ENCODE measurements at regions not wholly inside any gene's neighbourhood (a gene's known extent, or its start where the extent isn't known, plus 50 kb on each side); places are given as distances from the start of the nearest gene placed in this dataset.
A peak's percentile ranks its signal among the peaks of the same experiment; 100 is the strongest.

GRCh38 chr6:93822434-93823265 is 403.3 kb upstream of the EPHA7 start:
- DNase-seq, result no peak

DNA sequence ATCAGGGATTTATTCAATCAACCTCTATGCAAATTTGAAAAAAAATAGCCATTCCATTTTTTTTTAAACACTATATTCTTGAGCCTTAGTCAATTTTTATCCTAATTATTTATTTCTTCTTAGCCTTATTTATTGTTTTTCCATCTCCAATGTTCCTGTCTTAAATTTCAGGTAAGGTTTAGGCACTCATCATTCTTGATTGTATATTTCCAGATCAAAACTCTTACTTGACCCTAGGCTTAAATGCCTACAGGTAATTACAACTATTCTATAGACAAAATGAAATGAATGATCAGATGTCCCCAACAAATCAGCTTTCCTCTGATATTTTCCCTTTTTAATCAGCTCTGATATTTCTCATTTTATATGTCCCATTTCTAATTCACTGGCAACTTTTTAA is 402.6 kb upstream of the EPHA7 start:
- no peak for DNase-seq

DNA sequence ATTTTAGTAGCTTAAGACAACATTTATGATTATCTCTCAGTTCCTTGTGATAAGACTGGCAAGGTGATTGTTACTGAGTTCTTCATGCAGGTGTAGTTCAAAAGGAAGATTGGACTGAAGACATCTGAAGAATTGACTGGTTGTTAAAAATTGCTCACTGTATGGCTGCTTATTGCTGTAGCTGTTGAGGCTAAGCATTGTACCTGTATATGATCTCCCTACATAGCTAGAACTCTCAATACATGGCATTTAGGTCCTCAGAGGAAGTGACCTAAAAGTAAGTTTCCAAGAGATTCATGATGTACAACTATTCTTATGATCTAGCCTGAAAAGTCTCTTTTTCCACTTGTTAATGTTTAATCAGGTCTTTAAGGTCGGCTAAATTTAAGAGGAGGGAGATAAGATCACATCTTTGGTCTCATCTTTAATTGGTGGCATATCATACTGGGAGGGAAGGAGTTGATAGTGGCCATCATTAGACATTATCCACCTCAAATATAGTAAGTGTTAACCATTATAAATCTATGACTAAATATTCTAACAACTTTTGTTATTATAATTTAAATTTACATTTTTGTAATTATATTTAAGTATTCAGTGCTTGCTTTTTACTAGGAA is 401.2 kb upstream of the EPHA7 start:
- DNase-seq, result no peak

DNA sequence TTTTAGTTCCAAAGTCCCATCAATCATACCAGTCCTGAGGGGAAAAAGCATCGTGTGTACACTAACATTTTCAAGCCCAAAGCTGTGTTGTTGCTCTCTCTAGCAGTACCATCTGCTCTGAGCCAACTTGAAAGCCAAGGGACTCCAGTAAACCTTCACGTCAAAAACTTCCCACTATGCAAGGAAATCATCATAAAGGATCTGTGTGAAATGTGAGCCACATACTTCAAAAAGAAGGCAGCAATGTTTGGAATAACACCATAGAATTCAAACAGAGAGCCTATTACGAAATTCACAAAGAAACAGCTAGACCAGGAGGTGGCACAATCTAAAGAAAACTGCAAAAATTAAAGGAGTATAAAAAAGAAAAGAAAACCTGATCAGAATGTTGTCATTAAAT is 399.8 kb upstream of the EPHA7 start:
- DNase-seq, result no peak

DNA sequence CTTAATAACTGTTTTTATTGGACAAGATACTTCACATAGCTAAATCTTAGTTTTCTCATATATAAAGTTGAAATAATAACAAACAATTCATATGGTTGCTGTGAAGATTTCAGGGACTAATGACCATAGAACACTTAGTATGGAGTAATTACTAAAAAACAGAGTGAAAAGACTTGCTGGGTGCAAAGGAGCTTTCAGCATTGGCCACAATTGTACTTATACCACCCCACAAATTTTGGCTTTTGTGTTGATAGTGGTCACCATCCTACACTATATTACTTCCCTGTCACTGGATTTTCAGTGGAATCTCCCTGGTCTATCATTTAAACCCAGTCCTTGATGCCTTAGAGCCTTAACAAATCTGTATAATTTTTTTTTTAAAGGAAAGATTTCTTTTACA is 398.6 kb upstream of the EPHA7 start:
- no peak for DNase-seq

- no peak for DNase-seq
These were observed 387.3 kb upstream of the EPHA7 start for GRCh38 chr6:93806409-93807270.

DNA sequence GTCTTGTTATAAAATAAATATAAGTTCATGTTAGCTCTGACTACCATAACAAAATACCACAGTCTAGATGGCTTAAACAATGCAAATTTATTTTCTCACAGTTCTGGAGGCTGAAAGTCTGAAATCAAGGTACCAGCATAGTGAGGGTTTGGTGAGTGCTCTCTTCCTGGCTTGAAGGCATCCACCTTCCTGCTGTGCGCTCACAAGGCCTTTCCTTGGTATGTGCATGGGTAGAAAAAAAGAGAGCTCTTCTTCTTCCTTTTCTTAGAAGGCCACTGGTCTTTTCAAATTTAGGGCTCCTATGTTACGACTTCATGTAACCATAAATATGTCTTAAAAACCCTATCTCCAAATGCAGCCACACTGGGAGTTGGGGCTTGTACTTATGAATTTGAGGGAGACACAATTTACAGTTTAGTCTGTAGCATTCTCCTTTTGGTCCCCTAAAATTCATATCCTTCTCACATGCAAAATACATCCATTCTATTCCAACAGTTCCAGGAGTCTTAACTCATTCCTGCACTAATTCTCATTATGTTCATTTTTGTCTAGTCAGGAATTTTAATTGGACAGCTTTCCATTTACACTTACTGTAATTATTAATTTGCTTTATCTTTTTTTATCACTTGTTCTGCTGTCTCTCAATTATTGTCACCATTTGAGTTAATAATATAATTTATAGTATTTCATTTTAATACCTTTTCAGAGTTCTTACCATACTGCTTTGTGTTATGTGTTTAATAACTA is 381.9 kb upstream of the EPHA7 start:
- no peak for DNase-seq

DNA sequence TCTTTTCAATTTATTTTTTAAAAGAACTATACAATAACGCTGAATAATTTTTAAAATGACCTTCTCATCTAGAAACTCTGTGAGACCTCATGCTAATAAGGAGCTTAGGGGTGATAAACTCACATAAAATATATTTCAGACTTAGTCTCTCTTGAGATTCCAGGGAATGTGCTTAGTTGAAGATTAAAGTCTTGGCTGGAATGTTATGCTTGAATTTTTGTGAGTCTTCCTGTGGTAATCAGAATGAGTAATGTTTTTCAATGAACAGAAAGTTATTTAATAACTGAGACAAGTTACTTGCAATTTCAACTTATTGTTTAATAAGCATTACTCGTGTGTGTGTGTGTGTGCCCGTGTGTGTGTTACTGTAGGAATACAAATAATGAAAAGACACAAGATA is 379.9 kb upstream of the EPHA7 start:
- peak; percentile 90 for DNase-seq

DNA sequence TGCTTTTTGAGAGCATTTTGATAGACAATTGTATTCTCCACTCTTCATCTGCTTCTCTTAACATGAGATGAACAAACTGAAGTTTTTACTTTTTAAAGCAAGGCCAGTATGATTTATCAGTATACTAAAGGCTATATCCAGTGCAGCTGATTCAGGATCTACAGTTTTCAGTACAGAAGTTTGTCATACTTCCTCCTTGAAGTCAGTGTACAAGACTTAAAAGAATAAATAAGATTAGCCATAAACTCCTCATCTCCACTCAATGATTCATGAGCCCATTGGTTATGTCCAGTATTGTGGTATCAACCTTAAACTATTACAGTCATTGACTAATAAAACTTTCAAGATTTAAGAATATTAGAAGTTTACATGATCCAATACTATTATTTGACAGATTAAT is 374.8 kb upstream of the EPHA7 start:
- DNase-seq, result peak; percentile 5

DNA sequence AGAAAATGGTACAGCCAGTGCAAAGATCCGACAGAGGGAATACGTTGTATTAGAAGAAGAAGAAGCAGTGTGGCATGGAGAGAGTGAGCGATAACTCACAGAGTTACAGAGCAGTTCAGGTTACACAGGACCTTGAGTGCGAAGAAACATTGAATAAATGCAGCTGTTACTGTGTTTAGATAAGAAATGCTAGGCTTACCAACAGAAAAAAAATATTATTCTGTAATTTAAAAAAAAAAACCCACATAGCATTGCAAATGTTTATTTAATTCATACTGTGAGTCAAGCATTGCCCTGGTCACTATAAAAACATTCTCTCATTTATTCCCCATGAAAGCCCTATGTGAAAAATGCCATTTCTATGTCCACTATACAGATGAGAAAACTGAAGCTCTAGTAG is 373.4 kb upstream of the EPHA7 start:
- peak; percentile 81 for DNase-seq

- no peak for DNase-seq
These were observed 371.6 kb upstream of the EPHA7 start for GRCh38 chr6:93790981-93791380.

GRCh38 chr6:93789532-93789931 is 370.2 kb upstream of the EPHA7 start:
- no peak for DNase-seq

DNA sequence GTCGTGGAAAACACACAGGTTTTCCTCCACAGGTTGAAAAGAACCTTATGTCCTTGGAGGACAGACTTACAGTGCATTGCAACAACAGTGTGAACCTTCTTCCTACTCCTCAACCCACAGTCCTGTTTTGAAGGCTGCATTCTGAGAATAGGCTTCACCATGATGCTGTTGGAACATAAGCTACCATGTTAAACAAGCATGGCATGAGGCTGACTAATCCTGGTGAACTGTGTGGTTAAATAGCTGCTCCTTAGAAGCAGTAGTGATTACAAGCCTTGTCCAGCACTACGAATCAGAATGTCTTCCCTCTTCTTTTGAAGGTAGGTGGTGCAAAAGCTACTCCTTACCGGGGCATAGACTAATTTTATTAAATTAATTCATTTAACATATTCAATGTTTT is 368.5 kb upstream of the EPHA7 start:
- DNase-seq, result peak; percentile 54

- peak; percentile 82 for DNase-seq
These were observed 367.3 kb upstream of the EPHA7 start for GRCh38 chr6:93786474-93787330.

- DNase-seq, result no peak
These were observed 366.3 kb upstream of the EPHA7 start for GRCh38 chr6:93785694-93786030.

DNA sequence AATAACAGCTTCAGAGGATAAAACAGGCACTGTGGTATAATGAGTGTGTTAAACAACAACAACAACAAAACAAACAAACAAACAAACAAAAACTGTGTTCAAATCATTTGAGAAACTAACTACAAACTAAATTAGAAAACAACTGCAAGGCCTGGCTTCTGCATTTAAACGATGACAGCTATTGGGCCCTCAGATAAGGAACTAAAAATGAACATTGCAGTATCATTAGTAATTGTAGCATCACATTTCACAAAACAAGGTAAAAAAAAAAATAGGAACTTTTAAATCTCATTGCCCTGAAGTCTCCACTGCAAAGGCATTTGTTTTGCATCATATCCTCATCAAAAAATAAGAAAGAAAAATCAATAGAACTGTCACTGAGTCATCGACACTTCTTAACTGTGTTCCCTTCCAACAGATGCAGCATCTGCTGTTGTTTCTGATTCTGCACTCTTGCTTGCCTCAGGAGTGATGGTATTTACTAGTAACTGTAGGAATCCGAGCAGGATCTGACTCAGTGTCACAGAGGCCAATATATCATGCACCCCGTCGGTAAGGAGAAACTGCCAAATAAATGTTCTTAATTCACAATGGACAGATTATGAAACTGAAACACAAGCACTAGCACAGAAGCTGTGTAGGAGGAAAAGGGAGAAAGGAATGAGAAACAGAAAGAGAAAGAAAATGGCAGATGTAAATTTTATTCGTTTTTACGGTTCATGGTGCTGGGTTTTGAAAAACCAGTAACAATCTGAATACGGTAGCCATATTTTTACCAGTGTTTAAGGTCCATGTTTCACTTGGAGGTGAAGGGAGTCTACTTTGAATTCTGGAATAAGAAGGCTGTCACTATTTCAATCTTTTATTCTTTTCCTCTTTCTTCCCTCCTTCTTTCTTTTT is 365.7 kb upstream of the EPHA7 start:
- peak; percentile 74 for DNase-seq

DNA sequence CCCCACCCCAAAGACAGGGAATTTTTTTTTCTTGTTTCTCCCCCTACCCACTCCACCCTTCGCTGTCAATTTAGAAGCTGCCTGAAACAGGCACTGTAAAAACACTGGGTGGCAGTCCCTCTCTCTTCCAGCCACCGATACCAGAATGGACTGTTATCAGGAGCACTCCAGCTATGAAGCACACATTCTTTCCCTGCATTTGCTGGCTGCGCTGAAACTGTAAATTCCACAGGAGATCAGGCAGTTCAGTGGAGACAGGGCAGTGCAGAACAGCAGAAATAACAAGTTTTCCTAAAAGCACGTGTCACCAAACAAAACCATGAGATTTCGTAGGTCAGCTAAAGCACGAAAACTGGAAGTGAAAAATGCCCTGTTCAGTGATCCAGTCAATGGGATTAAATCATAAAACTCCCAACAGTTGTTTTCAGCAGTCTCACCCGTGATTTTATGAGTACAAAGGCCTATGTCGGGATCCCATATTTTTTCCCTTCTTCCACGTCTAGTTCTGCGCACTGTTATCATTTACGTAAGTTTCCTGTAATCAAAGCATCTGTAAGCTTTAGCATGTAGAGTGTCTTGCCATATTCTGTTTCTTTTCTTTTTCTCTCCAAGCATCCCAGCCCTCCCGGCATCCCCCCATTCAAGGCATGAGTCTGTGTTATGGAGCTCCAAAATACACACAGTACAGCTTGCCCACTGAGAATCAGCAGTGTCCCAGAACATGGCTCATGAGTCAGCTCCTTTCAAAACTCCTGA is 359.9 kb upstream of the EPHA7 start:
- DNase-seq, result peak; percentile 48

- DNase-seq, result no peak
These were observed 339.8 kb upstream of the EPHA7 start for GRCh38 chr6:93759190-93759589.

GRCh38 chr6:93751969-93752368 is 332.6 kb upstream of the EPHA7 start:
- no peak for DNase-seq

GRCh38 chr6:93749930-93750329 is 330.6 kb upstream of the EPHA7 start:
- DNase-seq, result no peak

All from kidney glomerular epithelial cell (primary cell).